ENCODE measurements at regions not wholly inside any gene's neighbourhood (a gene's known extent, or its start where the extent isn't known, plus 50 kb on each side); places are given as distances from the start of the nearest gene placed in this dataset.

DNA sequence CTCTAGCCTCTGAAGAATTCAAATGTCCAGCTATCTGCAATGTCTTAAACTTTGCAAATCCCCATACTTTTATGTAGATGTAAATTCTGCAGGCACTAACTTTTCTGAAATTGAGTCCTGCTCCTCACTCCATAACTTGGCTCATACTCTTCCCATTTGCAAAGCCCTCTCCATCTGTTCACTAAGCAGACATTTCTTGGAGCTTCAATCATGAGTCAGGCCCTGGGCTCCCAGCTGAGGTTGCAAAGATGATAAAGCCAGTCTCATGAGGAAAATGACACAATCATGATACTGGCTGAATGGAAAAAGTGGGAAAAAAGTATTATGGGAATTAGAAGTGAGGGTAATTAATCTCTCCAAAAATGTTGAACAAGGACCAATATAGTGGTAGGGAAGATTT, 507.6 kb downstream of the NR2F2 start:
- no peaks in the 10 kb centered on the region for H3K4me1 ChIP-seq (ENCODE audit: insufficient read depth, poor library complexity, severe bottlenecking)
- no peak overlapping the region for H3K4me3 ChIP-seq (ENCODE audit: severe bottlenecking)
- DNase-seq (ENCODE audit: low spot score), result no peak
- H3K27ac ChIP-seq (ENCODE audit: poor library complexity, severe bottlenecking), result no peak overlapping the region
- peaks cover 4% of the 10 kb centered on the region for H3K9me3 ChIP-seq (ENCODE audit: severe bottlenecking)
- no peak for ATAC-seq (ENCODE audit: low read depth)
- no peaks in the 10 kb centered on the region for H3K27me3 ChIP-seq (ENCODE audit: insufficient read depth, poor library complexity, severe bottlenecking)
- TF ChIP-seq, protein P1, sequence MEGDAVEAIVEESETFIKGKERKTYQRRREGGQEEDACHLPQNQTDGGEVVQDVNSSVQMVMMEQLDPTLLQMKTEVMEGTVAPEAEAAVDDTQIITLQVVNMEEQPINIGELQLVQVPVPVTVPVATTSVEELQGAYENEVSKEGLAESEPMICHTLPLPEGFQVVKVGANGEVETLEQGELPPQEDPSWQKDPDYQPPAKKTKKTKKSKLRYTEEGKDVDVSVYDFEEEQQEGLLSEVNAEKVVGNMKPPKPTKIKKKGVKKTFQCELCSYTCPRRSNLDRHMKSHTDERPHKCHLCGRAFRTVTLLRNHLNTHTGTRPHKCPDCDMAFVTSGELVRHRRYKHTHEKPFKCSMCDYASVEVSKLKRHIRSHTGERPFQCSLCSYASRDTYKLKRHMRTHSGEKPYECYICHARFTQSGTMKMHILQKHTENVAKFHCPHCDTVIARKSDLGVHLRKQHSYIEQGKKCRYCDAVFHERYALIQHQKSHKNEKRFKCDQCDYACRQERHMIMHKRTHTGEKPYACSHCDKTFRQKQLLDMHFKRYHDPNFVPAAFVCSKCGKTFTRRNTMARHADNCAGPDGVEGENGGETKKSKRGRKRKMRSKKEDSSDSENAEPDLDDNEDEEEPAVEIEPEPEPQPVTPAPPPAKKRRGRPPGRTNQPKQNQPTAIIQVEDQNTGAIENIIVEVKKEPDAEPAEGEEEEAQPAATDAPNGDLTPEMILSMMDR (IDR thresholded peaks at IDR 0.05; ENCODE audit: poor library complexity, severe bottlenecking), result no peak
- no peaks in the 10 kb centered on the region for H3K36me3 ChIP-seq (ENCODE audit: low read depth)

DNA sequence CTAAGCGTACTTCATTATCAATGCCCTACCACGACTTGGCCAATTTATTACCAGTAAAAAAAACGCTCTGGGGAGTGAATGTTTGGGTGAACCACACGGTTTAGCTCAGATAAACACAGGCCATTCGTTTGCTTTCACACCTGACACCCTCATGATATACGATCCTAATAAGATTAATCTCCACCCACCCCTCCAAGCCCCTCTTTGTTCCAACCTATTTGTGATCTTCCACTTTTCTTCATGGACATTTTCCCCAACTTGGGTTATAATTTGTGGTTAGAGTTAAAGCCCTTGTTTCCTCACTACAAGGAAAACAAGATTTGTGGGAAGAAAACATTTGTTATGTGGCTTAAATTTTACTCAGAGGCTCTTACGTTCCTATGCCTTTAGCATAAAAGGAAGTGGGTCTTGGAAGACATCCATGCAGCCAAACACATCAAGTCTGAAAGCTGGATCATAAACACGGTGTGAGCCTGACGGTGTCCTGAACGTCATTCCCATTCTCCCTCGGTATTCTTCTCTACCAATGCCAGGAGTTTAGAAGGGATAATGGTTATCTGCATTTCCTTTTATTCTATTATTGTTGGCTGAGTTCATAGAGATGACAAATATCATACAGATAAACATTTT, 518.9 kb downstream of the NR2F2 start:
- DNase-seq (ENCODE audit: low spot score), result no peak
- H3K27ac ChIP-seq (ENCODE audit: poor library complexity, severe bottlenecking), result no peak overlapping the region
- H3K27me3 ChIP-seq (ENCODE audit: insufficient read depth, poor library complexity, severe bottlenecking), result peaks cover 7% of the 10 kb centered on the region
- no peak overlapping the region for H3K4me3 ChIP-seq (ENCODE audit: severe bottlenecking)
- ATAC-seq (ENCODE audit: low read depth), result no peak
- TF ChIP-seq, protein P1 (IDR thresholded peaks at IDR 0.05; ENCODE audit: poor library complexity, severe bottlenecking), result no peak
- no peaks in the 10 kb centered on the region for H3K9me3 ChIP-seq (ENCODE audit: severe bottlenecking)
- no peaks in the 10 kb centered on the region for H3K4me1 ChIP-seq (ENCODE audit: insufficient read depth, poor library complexity, severe bottlenecking)
- H3K36me3 ChIP-seq (ENCODE audit: low read depth), result no peaks in the 10 kb centered on the region

- ATAC-seq (ENCODE audit: low read depth) (peak; percentile 69), DNase-seq (ENCODE audit: low spot score) (no peak)
- Histone ChIP-seq H3K9me3 (ENCODE audit: severe bottlenecking) (no peaks in the 10 kb centered on the region), H3K36me3 (ENCODE audit: low read depth) (no peaks in the 10 kb centered on the region), H3K27me3 (ENCODE audit: insufficient read depth, poor library complexity, severe bottlenecking) (peaks cover 7% of the 10 kb centered on the region), H3K27ac (ENCODE audit: poor library complexity, severe bottlenecking) (no peak overlapping the region), H3K4me3 (ENCODE audit: severe bottlenecking) (no peak overlapping the region), H3K4me1 (ENCODE audit: insufficient read depth, poor library complexity, severe bottlenecking) (no peaks in the 10 kb centered on the region)
- TF ChIP-seq, protein P1 (IDR thresholded peaks at IDR 0.05; ENCODE audit: poor library complexity, severe bottlenecking), result no peak
Observed at GRCh38 chr15:96851613-96852012, 521.1 kb downstream of the NR2F2 start.

GRCh38 chr15:96858694-96859093, 528.2 kb downstream of the NR2F2 start:
- H3K4me3 ChIP-seq (ENCODE audit: severe bottlenecking), result no peak overlapping the region
- no peak overlapping the region for H3K27ac ChIP-seq (ENCODE audit: poor library complexity, severe bottlenecking)
- no peaks in the 10 kb centered on the region for H3K9me3 ChIP-seq (ENCODE audit: severe bottlenecking)
- DNase-seq (ENCODE audit: low spot score) (no peak), ATAC-seq (ENCODE audit: low read depth) (peak; percentile 12; the same call in 1 of the 3 replicates)
- no peaks in the 10 kb centered on the region for H3K4me1 ChIP-seq (ENCODE audit: insufficient read depth, poor library complexity, severe bottlenecking)
- no peaks in the 10 kb centered on the region for H3K36me3 ChIP-seq (ENCODE audit: low read depth)
- H3K27me3 ChIP-seq (ENCODE audit: insufficient read depth, poor library complexity, severe bottlenecking), result peaks cover 7% of the 10 kb centered on the region
- TF ChIP-seq, protein P1 (IDR thresholded peaks at IDR 0.05; ENCODE audit: poor library complexity, severe bottlenecking), result no peak

DNA sequence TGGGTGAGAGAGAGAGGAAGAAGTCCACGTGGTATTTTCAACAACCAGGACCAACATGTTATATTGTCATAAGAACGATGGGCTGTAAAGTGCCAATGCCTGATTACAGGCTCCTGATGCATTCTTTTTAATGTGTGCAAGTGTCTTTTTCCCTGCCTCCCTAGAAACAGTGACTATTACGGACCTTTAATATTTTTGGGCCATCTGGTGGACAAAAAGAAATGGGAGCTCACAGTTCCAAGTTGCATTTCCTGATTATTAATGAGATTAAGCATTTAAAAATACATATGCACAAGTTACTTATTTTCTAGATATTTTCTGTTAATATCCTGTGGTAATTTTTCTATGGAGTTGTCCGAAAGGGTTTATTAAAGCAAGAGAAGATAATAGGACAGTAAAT, 530.2 kb downstream of the NR2F2 start:
- ATAC-seq (ENCODE audit: low read depth) (no peak), DNase-seq (ENCODE audit: low spot score) (no peak)
- TF ChIP-seq, protein P1 (IDR thresholded peaks at IDR 0.05; ENCODE audit: poor library complexity, severe bottlenecking), result no peak
- no peaks in the 10 kb centered on the region for H3K9me3 ChIP-seq (ENCODE audit: severe bottlenecking)
- peaks cover 11% of the 10 kb centered on the region for H3K27me3 ChIP-seq (ENCODE audit: insufficient read depth, poor library complexity, severe bottlenecking)
- no peak overlapping the region for H3K4me3 ChIP-seq (ENCODE audit: severe bottlenecking)
- H3K4me1 ChIP-seq (ENCODE audit: insufficient read depth, poor library complexity, severe bottlenecking), result no peaks in the 10 kb centered on the region
- no peaks in the 10 kb centered on the region for H3K36me3 ChIP-seq (ENCODE audit: low read depth)
- H3K27ac ChIP-seq (ENCODE audit: poor library complexity, severe bottlenecking), result no peak overlapping the region
